HG03108 (cell line): ENCODE measurements at regions not wholly inside any gene's neighbourhood (a gene's known extent, or its start where the extent isn't known, plus 50 kb on each side); places are given as distances from the start of the nearest gene placed in this dataset.

Experiments used
- ATAC-seq: cut with Tn5 transposase; IDR thresholded peaks from one replicate; pipeline ENCODE4 v1.9.1; 2021; ENCODE audit warnings: moderate library complexity; ENCODE audit not compliant: unreplicated experiment

GRCh38 chr4:43765514-43765913 lies 683.1 kb downstream of the KCTD8 start:
- no peak for ATAC-seq

- no peak for ATAC-seq
These were observed 682.0 kb downstream of the KCTD8 start for GRCh38 chr4:43766648-43767047.

- no peak for ATAC-seq
These were observed 672.2 kb downstream of the KCTD8 start for GRCh38 chr4:43776371-43776770.

- no peak for ATAC-seq
These were observed 670.3 kb downstream of the KCTD8 start for GRCh38 chr4:43778187-43778915.

GRCh38 chr4:43781125-43781524 lies 667.5 kb downstream of the KCTD8 start:
- no peak for ATAC-seq

GRCh38 chr4:43782391-43782790 lies 666.2 kb downstream of the KCTD8 start:
- no peak for ATAC-seq

GRCh38 chr4:43816116-43816515 lies 632.5 kb downstream of the KCTD8 start:
- no peak for ATAC-seq

- no peak for ATAC-seq
These were observed 626.0 kb downstream of the KCTD8 start for GRCh38 chr4:43822621-43823020.

GRCh38 chr4:43835869-43836268 lies 612.7 kb downstream of the KCTD8 start:
- no peak for ATAC-seq

GRCh38 chr4:43837171-43837570 lies 611.4 kb downstream of the KCTD8 start:
- no peak for ATAC-seq

GRCh38 chr4:43837604-43838003 lies 611.0 kb downstream of the KCTD8 start:
- no peak for ATAC-seq

- ATAC-seq = no peak
These were observed 606.0 kb downstream of the KCTD8 start for GRCh38 chr4:43842594-43842993.

- no peak for ATAC-seq
These were observed 605.1 kb downstream of the KCTD8 start for GRCh38 chr4:43843501-43843900.

- ATAC-seq = no peak
These were observed 602.5 kb downstream of the KCTD8 start for GRCh38 chr4:43846111-43846587.

- no peak for ATAC-seq
These were observed 594.9 kb downstream of the KCTD8 start for GRCh38 chr4:43853565-43854264.

- ATAC-seq = no peak
These were observed 593.3 kb downstream of the KCTD8 start for GRCh38 chr4:43855283-43855682.

GRCh38 chr4:43864616-43865146 lies 583.9 kb downstream of the KCTD8 start:
- no peak for ATAC-seq

GRCh38 chr4:43867908-43868307 lies 580.7 kb downstream of the KCTD8 start:
- ATAC-seq = no peak

GRCh38 chr4:43875655-43876054 lies 573.0 kb downstream of the KCTD8 start:
- ATAC-seq = no peak

GRCh38 chr4:43882470-43882869 lies 566.1 kb downstream of the KCTD8 start:
- ATAC-seq = no peak

GRCh38 chr4:43886196-43886595 lies 562.4 kb downstream of the KCTD8 start:
- no peak for ATAC-seq

GRCh38 chr4:43898836-43899235 lies 549.8 kb downstream of the KCTD8 start:
- ATAC-seq = no peak
